ENCODE measurements at regions not wholly inside any gene's neighbourhood (a gene's known extent, or its start where the extent isn't known, plus 50 kb on each side); places are given as distances from the start of the nearest gene placed in this dataset.

- Mint-ChIP-seq H3K27ac (ENCODE audit: unreplicated experiment) (no peak overlapping the region), H3K4me1 (ENCODE audit: low read depth, unreplicated experiment) (peaks cover 17% of the 10 kb centered on the region), H3K4me3 (ENCODE audit: low read depth, unreplicated experiment) (no peak overlapping the region), H3K27me3 (ENCODE audit: unreplicated experiment) (peaks cover 18% of the 10 kb centered on the region), H3K9me3 (ENCODE audit: low read depth, unreplicated experiment) (no peaks in the 10 kb centered on the region), H3K36me3 (ENCODE audit: insufficient read depth, unreplicated experiment) (peaks cover 3% of the 10 kb centered on the region)
- no peak for TF ChIP-seq CTCF (IDR thresholded peaks at IDR 0.05; ENCODE audit: unreplicated experiment)
- intact Hi-C loops (cut with micrococcal nuclease; ENCODE audit: unreplicated experiment), result no loop called here
- CTCF ChIA-PET, result no interaction called here
- DNase-seq, result no peak
- BruUV-seq (replicated peaks), result no TSS peak
Measured at GRCh38 chr9:108676355-108676754, 179.4 kb downstream of the ACTL7B start.

- Mint-ChIP-seq H3K4me3 (ENCODE audit: low read depth, unreplicated experiment) (no peak overlapping the region), H3K4me1 (ENCODE audit: low read depth, unreplicated experiment) (peaks cover 17% of the 10 kb centered on the region), H3K27me3 (ENCODE audit: unreplicated experiment) (peaks cover 18% of the 10 kb centered on the region), H3K9me3 (ENCODE audit: low read depth, unreplicated experiment) (no peaks in the 10 kb centered on the region), H3K27ac (ENCODE audit: unreplicated experiment) (no peak overlapping the region), H3K36me3 (ENCODE audit: insufficient read depth, unreplicated experiment) (peaks cover 3% of the 10 kb centered on the region)
- BruUV-seq (replicated peaks), result no TSS peak
- CTCF ChIA-PET, result no interaction called here
- intact Hi-C loops (cut with micrococcal nuclease; ENCODE audit: unreplicated experiment), result no loop called here
- no peak for TF ChIP-seq CTCF (IDR thresholded peaks at IDR 0.05; ENCODE audit: unreplicated experiment)
- DNase-seq, result no peak
Measured at GRCh38 chr9:108675708-108676107, 180.1 kb downstream of the ACTL7B start.

DNA sequence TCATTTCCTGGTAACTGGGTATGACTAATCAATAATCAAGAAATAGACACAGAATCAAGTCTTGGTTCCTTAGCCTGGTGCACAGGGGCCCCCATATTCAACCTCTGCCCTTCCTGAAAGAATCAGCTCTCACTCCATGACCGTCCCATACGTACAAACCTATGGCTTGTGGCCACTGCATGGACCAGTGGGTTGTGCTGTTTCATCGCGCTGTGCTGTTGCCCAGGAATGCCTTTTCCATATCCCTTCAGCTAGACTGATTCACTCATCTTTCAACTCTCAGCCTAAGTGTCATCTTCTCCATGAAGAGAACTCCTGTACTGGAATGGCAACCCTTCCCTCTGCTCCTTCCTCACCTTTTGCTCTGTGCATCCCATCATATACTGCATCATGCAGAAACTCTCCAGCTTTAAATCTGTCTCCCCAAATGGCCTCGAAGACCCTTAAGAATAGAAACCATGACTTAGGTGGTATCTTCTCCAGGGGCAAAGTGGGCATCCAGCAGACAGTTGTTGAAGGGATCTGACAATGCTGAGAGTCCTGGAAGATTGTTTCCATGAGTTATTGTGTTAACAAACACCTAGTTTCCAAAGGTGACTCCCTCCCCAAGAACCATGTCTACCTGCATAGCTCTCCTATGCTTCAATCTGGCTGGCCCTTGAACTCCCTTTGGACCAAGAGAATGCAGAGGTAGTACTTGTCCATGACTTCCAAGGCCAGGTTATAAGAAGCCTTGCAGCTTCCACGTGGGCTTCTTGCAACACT lies 180.8 kb downstream of the ACTL7B start:
- Mint-ChIP-seq H3K27ac (ENCODE audit: unreplicated experiment) (no peak overlapping the region), H3K36me3 (ENCODE audit: insufficient read depth, unreplicated experiment) (peaks cover 3% of the 10 kb centered on the region), H3K4me3 (ENCODE audit: low read depth, unreplicated experiment) (no peak overlapping the region), H3K9me3 (ENCODE audit: low read depth, unreplicated experiment) (no peaks in the 10 kb centered on the region), H3K27me3 (ENCODE audit: unreplicated experiment) (peaks cover 18% of the 10 kb centered on the region), H3K4me1 (ENCODE audit: low read depth, unreplicated experiment) (peaks cover 17% of the 10 kb centered on the region)
- intact Hi-C loops (cut with micrococcal nuclease; ENCODE audit: unreplicated experiment), result no loop called here
- DNase-seq, result no peak
- CTCF ChIA-PET, result no interaction called here
- TF ChIP-seq CTCF (IDR thresholded peaks at IDR 0.05; ENCODE audit: unreplicated experiment), result no peak
- BruUV-seq (replicated peaks), result no TSS peak

DNA sequence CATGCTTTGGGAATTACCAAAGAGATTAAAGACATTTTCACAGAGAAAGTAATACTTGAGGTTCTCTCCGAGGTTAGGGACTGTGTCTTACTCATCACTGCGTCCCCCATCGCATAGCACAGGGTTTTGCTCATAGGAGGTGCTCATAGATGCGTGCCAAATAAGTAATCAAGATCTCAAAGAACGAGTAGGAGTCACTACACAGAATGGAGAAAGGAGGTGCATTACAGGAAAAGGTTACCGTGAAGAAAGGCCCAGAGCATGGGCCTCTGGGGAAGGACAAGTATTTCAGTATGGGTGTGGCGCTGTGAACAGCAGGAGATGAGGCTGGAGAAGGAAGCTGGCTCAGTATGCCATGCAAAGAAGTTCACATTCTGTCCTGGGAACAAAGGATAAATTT lies 182.4 kb downstream of the ACTL7B start:
- TF ChIP-seq CTCF (IDR thresholded peaks at IDR 0.05; ENCODE audit: unreplicated experiment), result no peak
- no peak overlapping the region for H3K27ac Mint-ChIP-seq (ENCODE audit: unreplicated experiment)
- no peak for DNase-seq
- H3K36me3 Mint-ChIP-seq (ENCODE audit: insufficient read depth, unreplicated experiment), result peaks cover 3% of the 10 kb centered on the region
- H3K4me1 Mint-ChIP-seq (ENCODE audit: low read depth, unreplicated experiment), result peaks cover 17% of the 10 kb centered on the region
- intact Hi-C loops (cut with micrococcal nuclease; ENCODE audit: unreplicated experiment), result no loop called here
- H3K9me3 Mint-ChIP-seq (ENCODE audit: low read depth, unreplicated experiment), result no peaks in the 10 kb centered on the region
- H3K4me3 Mint-ChIP-seq (ENCODE audit: low read depth, unreplicated experiment), result no peak overlapping the region
- CTCF ChIA-PET, result no interaction called here
- H3K27me3 Mint-ChIP-seq (ENCODE audit: unreplicated experiment), result peaks cover 18% of the 10 kb centered on the region
- no TSS peak for BruUV-seq (replicated peaks)
